GM13976 (cell line): ENCODE measurements at regions not wholly inside any gene's neighbourhood (a gene's known extent, or its start where the extent isn't known, plus 50 kb on each side); places are given as distances from the start of the nearest gene placed in this dataset.

Source experiments
- DNase-seq: peaks from one replicate; pipeline ENCODE4 v3.0.0; 2012; ENCODE audit warnings: low spot score
- CTCF ChIP-seq: IDR thresholded peaks from 2 replicates; pipeline ENCODE4 v1.5.1; 2012; ENCODE audit warnings: borderline replicate concordance, mild to moderate bottlenecking; ENCODE audit not compliant: insufficient read depth; ENCODE audit errors: extremely low read depth, missing control alignments, control extremely low read depth
- in situ Hi-C: fragments of 300-500 bp; cut with MboI; formaldehyde crosslinking; loops from one replicate; pipeline ENCODE4 v1.12.0; 2022; ENCODE audit warnings: low sequenced_read_pairs, mixed read lengths, inconsistent platforms; ENCODE audit not compliant: unreplicated experiment

- no peak for TF ChIP-seq CTCF
- in situ Hi-C loops, result no loop called here
- DNase-seq, result peak; percentile 2
Observed at GRCh38 chrX:115952417-115953092, 218.0 kb upstream of the AGTR2 start.

GRCh38 chrX:115957862-115958490 is 212.6 kb upstream of the AGTR2 start:
- in situ Hi-C loops, result no loop called here
- no peak for TF ChIP-seq CTCF
- peak; percentile 8 for DNase-seq

- in situ Hi-C loops, result no loop called here
- peak; percentile 8 for DNase-seq
Observed at GRCh38 chrX:115958687-115959359, 211.7 kb upstream of the AGTR2 start.

GRCh38 chrX:115960440-115961084 is 210.0 kb upstream of the AGTR2 start:
- in situ Hi-C loops, result no loop called here
- DNase-seq, result no peak
- TF ChIP-seq CTCF, result no peak

More at GRCh38 chrX:115958687-115959359, 211.7 kb upstream of the AGTR2 start:
- TF ChIP-seq CTCF, result no peak

GRCh38 chrX:115966920-115967319 is 203.6 kb upstream of the AGTR2 start:
- DNase-seq, result peak; percentile 4
- TF ChIP-seq CTCF, result no peak
- in situ Hi-C loops, result no loop called here

GRCh38 chrX:115968436-115969252 is 201.9 kb upstream of the AGTR2 start:
- peak; percentile 52 for DNase-seq
- in situ Hi-C loops, result no loop called here

More at GRCh38 chrX:115968436-115969252, 201.9 kb upstream of the AGTR2 start:
- no peak for TF ChIP-seq CTCF
